ENCODE measurements at regions not wholly inside any gene's neighbourhood (a gene's known extent, or its start where the extent isn't known, plus 50 kb on each side); places are given as distances from the start of the nearest gene placed in this dataset.
"Not testable (repeated sequence)": the region's sequence is repeated elsewhere in the genome, so short reads cannot be mapped to it uniquely, and the experiment has no call there.

GRCh38 chr5:114949756-114950155 lies 220.0 kb downstream of the TRIM36 start:
- no peak for DNase-seq

DNA sequence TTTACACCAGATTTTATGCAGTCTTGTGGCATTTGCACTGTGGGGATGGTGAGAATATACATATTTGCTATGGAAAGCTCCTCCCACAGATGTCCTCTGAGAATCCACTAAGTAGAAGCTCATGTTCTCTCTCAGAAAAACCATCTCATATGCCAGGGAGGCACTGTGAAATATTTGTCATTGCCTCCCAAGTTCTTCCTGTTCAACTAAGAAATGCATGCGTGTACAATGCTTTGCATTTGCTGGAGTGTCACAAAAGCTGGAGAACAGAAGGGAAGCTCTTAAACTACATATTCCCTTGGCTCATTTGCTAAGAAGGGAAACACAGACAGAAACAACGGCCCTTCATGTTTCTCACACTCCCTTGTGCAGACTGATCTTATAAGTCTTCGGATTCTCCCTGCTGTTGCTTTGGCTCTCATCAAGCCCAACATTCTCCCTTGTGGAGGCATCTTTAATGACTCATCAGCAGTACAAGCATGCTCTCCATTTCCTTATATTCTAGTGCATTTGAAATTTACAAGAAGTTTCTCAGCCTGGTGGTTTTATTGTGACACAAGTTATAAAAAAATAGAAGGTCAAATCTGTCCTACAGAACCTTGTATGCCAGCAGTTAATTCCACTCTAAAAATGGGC lies 220.6 kb downstream of the TRIM36 start:
- DNase-seq, result no peak

DNA sequence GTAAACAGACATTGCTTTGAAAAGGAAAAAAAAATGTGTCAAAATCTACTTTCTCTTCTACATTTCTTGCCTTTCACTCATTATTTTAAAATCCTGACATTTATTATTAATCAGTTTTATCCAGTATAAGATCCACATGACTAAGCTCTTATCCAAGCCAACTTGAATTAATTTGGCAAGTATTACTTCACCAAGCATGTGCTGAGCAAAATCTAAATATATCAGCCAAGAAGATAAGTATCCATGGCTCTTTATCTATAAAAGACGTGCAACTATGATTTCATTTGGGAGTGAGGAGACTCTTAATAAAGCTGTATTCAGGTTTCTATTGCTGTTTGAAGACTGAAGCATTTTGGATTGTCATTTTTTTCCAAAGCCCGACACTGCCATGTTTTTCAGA lies 221.3 kb downstream of the TRIM36 start:
- DNase-seq, result no peak

- DNase-seq, result no peak
Measured at GRCh38 chr5:114940709-114941108, 229.0 kb downstream of the TRIM36 start.

- no peak for DNase-seq
Measured at GRCh38 chr5:114935490-114935889, 234.2 kb downstream of the TRIM36 start.

DNA sequence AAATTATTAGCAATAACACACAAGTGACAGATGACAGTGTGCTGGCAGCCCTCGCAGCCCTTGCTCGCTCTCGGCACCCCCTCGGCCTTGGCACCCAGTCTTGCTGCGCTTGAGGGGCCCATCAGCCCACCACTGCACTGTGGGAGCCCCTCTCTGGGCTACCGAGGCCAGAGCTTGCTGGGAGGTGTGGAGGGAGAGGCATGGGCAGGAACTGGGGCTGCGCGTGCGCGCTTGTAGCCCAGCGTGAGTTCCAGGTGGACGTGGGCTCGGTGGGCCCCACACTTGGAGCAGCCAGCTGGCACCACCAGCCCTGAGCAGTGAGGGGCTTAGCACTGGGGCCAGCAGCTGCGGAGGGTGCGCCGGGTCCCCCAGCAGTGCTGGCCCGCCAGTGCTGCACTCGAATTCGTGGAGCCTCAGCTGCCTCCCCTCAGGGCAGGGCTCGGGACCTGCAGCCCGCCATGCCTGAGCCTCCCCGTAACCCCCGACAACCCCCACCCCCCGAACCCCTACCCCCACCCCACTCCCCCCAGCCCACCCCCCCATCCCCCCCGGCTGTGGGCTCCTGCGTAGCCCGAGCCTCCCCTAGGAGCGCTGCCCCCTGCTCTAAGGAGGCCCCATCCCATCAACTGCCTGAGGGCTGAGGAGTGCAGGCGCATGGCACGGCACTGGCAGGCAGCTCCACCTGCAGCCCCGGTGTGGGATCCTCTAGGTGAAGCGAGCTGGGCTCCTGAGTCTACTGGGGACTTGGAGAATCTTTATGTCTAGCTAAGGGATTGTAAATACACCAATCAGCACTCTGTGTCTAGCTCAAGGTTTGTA lies 240.9 kb downstream of the TRIM36 start:
- no peak for DNase-seq

GRCh38 chr5:114924769-114925168 lies 244.9 kb downstream of the TRIM36 start:
- DNase-seq, result no peak

- DNase-seq, result no peak
Measured at GRCh38 chr5:114912189-114912920, 257.4 kb downstream of the TRIM36 start.

DNA sequence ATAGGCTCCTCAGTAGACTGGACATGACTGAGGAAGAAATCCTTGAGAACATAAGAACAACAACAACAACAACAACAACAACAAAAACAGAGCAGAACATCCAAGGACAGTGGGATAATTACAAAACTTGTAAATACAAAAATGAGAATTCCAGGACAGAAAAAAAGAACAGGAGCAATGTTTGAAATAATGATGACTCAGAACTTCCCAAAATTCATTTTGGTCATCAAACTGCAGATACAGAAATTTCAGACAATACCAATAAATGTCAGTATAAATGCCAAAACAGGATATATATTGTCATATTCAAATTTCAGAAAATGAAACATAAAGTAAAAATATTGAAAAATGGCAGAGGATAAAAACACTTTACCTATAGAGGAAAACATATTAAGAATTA lies 259.0 kb downstream of the TRIM36 start:
- DNase-seq, result no peak

DNA sequence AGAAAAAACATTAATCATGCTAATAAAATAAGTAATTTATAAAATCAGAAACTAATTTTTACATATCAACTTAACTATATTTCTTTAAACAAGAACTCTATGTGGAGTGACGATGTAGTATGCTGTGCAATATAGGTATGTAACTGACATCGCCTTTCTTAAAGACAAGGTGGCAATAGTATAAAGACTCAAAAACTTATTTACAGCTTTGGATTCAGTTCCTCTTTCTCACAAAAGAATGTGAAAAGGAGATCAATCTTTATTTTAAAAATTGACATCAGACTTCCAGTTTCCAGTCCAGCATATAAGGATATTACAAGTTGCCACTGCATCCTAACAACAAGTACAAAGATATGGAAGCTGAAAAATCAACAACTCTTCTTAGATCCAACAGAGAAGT lies 260.3 kb downstream of the TRIM36 start:
- DNase-seq, result no peak

- no peak for DNase-seq
Measured at GRCh38 chr5:114903767-114904166, 265.9 kb downstream of the TRIM36 start.

GRCh38 chr5:114898602-114899001 lies 271.1 kb downstream of the TRIM36 start:
- DNase-seq, result no peak

DNA sequence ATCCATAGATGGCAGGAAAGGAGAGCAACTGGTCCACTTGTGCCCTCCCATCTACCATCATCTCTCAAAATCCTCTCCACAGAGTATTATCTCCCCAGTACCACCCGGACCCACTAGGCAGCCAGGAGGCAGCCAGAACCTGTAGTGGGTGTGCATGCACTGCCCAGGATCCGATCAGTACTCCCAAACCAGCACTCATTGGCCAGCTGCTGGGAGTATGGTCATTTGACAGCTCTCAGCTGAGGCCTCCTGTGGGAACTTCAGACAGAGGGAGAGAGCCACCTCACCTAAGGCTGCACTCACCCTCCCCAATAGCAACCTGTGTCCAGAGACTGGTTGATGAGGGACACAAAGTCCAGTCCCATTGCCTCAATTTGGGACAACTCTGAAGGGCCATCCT lies 286.0 kb downstream of the TRIM36 start:
- DNase-seq, result no peak

DNA sequence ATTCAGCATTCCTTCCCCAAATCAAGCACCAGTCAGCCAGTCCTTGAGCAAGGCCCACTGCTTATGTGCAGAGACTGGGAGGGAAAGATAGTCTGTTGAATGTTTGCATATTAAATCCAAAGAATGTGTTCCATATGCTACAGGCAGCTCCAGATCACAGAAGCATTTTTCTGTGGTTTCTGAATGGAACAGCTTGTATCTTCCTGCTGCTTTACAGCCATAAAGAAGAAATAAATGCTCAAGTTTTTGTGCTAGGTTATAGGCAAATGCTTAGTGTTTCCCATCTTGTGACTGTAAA lies 310.3 kb downstream of the TRIM36 start:
- no peak for DNase-seq

GRCh38 chr5:114858665-114859437 lies 310.9 kb downstream of the TRIM36 start:
- DNase-seq, result no peak

- no peak for DNase-seq
Measured at GRCh38 chr5:114857941-114858551, 311.7 kb downstream of the TRIM36 start.

DNA sequence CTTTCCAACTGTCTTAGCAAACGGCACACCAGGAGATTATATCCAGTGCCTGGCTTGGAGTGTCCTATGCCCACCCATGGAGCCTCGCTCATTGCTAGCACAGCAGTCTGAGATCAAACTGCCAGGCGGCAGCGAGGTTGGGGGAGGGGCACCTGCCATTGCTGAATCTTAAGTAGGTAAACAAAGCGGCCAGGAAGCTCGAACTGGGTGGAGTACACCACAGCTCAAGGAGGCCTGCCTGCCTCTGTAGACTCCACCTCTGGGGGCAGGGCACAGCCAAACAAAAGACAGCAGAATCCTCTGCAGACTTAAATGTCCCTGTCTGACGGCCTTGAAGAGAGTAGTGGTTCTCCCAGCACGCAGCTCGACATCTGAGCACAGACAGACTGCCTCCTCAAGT lies 325.0 kb downstream of the TRIM36 start:
- not testable (repeated sequence) for DNase-seq

DNA sequence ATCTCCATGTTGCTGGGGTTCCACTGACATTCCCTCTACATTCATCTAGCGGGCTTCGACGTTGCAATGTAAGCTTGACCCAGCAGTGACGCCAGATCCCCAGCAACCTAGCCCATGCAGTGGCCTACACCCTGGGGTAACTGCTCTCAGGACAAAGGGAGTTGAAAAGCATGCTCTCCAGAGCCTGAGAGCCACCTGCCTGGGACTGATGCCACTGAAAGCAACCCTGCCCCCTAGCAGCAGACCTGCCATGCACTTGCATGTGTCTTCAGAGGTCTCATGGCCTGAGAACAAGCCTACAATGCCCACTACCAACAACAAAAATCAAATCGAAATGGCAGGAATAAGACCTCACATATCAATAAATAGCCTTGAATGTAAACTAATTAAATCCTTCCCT lies 330.3 kb downstream of the TRIM36 start:
- DNase-seq, result no peak

- no peak for DNase-seq
Measured at GRCh38 chr5:114838937-114839336, 330.8 kb downstream of the TRIM36 start.

GRCh38 chr5:114830114-114830513 lies 339.6 kb downstream of the TRIM36 start:
- DNase-seq, result no peak

- DNase-seq, result no peak
Measured at GRCh38 chr5:114822863-114823262, 346.8 kb downstream of the TRIM36 start.

- DNase-seq, result no peak
Measured at GRCh38 chr5:114822436-114822835, 347.3 kb downstream of the TRIM36 start.

DNA sequence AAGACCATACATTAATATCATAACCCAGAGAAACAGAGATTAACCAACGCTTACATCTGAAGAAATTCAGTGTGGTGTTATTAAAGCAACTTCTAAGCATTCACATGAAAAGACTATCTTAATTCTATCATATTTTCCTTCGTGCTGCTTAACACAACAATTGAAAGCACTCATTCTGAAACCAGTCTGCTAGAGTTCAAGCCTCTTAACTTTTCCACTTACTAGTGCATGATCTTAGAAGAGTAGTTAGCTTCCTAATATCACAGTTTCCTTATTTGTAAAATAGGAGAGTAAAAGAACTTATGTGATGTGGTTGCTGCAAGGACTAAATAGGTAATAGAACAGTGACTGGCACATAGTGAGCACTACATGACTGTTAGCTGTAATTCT lies 379.3 kb downstream of the TRIM36 start:
- DNase-seq, result no peak
